ENCODE measurements at regions not wholly inside any gene's neighbourhood (a gene's known extent, or its start where the extent isn't known, plus 50 kb on each side); places are given as distances from the start of the nearest gene placed in this dataset.

- no peak for TF ChIP-seq CTCF (IDR thresholded peaks at IDR 0.05 in 8 of 11, conservative IDR thresholded peaks at IDR 0.05 in 3 of 11)
- TF ChIP-seq POLR2AphosphoS5 (IDR thresholded peaks at IDR 0.05), result no peak
Observed at GRCh38 chr1:221620437-221621384, 121.2 kb downstream of the DUSP10 start.

Data from spleen (tissue), 7 donors.